GM18520 (cell line): ENCODE measurements at regions not wholly inside any gene's neighbourhood (a gene's known extent, or its start where the extent isn't known, plus 50 kb on each side); places are given as distances from the start of the nearest gene placed in this dataset.

ENCODE experiments used
- ATAC-seq: cut with Tn5 transposase; IDR thresholded peaks from one replicate; pipeline ENCODE4 v1.9.1; 2021; ENCODE audit not compliant: unreplicated experiment

DNA sequence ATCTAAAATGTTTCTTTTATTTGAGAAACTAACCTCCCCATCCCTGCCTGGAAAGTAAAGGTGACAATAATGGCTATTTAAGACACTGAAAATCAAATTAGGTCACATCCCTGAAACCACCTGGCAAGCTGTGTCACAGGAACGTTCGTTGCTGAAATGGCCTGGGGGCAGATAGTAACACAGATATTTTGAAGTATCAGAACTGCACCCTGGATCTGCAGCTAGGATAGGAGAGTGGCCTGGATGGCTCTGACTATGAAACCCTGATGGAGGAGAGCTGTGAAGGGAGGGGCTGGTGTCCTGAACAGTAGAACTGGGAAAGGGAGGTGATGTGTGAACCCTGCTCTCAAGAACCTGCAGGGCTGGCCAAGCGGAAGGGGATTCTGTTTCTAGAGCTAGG is 648.3 kb upstream of the CFAP20DC start:
- no peak for ATAC-seq

DNA sequence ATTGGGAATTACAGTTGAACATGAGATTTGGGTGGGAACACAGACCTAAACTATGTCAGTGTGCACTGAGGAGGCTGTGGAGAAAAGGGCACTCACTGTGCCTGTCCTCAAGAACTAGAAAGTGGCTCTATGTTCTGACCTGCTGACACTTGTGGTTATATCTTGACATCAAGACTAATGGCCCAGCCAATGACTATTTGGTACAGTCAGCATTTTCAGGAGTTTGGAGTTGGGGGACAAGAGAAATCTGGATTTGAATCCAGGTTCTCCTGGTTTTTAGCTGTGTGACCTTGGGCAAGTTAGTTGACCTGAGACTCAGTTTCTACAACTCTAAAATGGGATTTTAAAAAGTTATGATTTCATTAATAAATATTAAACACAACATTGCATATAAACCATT is 647.0 kb upstream of the CFAP20DC start:
- no peak for ATAC-seq

DNA sequence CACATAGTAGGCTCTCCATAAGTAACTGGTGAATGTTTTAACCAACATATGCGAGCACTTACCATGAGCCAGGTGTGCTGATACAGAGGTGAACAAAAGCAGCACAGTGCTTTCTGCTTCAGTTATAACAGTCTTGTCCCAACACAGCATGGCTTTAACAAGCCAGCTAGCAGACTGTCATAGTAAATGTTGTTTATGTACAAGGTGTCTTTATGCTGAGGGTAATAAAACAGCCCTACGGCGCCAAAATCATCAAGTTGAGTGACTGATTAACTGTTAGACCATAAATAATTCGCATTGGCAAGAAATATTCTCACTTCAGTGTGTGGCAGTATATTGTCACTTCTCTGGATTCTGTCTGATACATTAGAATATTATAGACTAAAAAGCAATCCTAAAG is 646.0 kb upstream of the CFAP20DC start:
- ATAC-seq: no peak

DNA sequence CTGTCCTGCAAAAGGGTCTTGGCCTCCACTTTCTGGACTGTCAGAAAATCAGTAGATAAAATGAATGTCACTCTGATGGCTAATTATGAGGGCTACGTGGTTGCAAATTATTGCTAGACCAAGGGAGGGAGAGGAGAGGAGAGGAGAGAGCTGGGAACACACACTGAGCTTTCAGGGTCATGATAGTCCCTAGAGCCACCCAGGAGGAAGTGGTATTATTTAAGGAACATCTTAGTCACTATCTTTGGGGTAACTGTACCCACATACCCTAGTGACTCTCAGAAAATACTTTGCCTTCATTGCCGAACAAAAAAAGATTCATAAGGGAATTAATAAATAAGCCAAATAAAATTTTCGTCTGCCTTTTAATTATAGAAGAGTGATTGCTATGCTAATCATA is 642.3 kb upstream of the CFAP20DC start:
- no peak for ATAC-seq

DNA sequence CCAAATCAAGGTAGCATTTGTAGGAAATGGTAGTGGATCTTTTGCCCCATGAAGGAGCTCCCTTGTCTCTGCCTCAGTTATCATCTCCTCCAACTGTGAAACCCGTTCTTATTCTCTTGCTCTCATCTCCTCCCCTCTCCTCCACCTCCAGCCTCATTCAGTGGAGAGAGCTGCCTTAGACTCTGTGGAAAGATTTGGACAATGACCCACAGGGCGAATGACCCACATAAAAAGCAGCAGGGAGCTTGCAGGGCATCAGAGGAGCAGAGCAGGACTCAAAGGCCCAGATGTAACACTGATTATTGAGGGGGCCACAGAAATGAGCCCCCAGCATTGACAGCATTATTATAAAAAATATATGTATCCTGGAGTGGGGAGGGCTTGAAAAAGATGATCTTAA is 641.1 kb upstream of the CFAP20DC start:
- ATAC-seq: no peak

DNA sequence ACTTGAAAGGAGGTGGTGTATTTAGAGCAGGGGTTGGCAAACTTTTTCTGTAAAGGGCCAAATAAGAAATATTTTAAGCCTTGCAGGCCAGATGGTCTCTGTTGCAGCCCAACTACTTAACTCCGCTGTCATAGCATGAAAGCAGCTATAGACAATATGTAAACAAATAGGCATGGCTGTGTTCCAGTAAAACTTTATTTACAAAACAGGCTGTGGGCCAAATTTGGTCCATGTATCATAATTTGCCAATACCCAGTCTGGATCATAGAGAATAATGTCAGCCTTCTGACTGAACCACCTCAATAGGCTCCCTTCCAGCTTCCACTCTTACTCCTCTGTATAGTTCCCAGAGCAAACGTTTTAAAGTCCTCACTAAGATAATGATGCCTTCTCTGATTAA is 638.8 kb upstream of the CFAP20DC start:
- no peak for ATAC-seq

DNA sequence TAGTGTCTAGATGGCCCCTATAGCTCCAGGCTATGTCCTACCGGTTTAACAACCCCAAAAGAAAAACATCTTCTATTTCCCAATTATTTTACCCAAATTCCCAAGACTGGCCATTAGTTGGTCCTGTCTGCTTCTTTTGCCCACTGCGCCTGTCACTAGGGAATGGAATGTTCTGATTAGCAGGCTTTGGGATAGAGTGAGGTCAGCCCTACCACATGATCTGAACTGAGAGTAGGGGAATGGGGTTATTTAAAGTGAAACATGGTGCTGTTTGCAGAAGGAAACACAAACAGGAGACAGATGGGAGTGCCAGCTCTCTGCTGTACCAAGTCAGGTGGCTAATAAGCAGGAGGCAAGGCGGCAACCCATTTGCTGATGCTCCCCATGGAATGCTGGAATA is 635.6 kb upstream of the CFAP20DC start:
- no peak for ATAC-seq

DNA sequence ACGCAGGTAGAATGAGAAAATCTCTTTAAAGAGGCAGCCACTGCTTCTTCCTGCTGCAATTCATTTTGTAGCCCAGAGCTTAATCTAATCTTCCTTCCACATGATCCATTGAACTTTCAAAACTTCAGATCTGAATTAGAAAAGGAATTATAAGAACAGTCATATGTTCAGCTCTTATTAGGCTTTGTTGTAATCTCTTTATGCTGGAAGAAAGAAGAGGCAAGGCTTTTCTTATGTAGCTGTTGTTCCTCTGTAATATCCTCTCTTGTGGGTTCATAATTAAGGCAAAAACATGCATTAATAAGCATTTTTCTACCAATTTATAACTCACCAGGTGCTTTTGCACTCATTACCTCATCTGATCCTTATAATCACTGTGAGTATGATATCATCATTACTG is 634.9 kb upstream of the CFAP20DC start:
- no peak for ATAC-seq

DNA sequence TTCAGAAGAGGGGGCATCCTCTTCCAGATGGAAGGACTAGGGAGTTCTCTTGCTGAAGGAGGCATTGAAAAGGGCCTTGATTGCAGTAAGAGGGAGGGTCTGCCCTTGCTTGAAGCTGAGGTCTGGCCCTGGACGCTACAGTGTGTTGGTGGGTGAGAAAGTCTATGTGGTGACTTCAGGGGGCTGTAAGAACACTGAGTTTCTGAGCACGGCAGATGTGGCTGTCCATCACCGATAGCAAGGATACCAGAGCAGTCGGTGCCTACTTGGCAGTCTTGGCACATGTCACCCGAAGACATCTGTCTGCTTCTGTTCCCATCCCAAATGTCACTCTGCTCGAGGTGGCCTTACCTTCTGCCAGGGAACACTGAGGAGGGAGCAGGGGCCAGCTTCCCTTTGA is 631.1 kb upstream of the CFAP20DC start:
- no peak for ATAC-seq

DNA sequence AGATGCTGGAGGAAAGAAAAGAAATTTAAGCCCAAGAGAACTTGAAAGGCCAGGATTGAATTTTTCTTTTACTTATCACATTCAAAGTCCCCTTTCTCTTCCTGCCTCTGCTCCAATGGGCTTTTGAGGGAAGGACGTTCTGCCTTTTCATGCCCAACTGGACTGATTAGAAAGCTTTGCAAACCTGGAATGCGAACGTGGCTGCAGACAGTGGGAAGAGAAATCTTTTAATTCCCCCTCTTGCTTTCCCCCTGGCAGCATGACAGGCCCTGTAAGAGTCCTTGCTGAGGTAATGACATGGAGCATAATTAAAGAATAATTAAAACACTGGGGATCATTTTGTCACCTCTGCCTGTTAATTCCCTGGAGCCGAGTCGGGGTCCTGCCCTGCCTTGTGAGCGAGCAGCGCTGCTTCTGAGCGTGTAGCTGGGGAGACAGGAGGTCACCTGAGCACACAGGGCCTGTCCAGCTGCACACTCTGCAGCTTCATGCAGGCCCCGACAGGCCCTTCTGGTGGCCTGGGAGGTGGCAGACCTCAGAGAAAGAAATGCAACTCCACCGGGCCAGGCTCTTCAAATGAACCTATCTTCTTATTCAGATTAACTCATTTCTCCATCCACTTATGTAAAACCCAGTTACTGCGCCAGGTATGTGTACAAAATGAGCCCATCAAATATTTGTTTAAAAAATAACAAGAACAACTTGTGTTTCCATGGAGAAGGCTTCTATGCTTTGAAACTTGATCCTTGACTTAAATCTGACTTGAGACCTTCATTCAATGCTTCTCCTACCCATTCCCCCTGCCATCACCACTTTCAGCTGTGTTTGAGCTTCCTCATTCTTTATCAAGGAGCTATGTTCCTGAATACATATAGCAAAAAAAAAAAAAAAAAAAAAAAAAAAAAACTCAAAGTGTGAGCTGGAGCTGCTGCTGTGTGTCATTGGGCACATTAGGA is 628.2 kb upstream of the CFAP20DC start:
- no peak for ATAC-seq

DNA sequence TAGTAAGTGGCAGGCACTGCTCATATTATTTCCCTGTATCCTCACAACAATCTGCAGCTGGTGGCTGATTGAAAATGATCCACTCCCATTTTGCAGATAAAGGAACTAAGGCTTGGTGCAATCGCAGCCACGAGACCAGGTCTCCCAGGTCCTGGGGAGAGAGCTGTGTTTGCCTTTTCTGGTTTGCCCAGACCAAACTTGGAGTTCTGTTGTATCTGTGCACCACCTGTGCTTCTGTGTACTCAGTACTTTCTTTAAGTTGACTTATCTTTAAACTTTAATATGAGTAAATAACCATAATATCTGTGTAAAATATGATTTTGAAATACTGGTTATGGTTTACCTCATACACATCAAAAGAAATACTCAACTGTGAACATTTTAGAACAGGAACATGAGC is 625.7 kb upstream of the CFAP20DC start:
- no peak for ATAC-seq

DNA sequence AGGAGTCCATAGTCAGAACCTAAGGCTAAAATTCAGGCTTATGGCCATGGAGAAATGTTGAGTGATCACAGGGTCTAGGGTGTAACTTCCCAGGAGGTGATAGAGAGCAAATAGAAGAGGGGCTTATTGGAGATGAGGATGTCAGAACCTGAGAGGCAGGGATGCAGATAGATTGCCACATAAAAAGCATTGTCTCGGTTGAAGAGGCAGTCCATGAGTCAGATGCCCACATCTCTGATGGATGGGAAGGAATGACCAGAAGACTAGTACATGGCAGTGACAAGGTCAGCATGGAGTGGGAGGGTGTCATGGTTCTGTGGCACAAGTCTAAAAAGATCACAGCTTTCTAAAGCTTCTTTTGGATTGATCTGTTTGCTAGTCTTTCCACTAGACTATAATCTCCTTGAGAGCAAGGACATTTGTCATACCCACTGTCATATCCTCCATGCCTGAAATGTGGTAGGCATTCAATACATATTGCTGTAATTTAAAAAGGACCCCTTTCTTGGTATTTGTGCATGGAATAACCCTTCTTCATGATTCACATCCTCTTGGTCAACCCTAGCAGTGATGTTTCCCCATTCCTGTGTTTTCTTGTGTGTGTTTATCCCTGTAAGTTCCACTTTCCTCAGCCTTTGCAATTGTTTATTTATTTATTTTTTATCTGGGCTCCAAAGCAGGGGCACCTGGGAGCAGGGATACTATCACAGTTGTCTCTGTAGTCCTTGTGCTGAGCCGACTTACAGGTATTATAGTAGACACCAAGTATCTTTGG is 613.4 kb upstream of the CFAP20DC start:
- ATAC-seq: no peak

DNA sequence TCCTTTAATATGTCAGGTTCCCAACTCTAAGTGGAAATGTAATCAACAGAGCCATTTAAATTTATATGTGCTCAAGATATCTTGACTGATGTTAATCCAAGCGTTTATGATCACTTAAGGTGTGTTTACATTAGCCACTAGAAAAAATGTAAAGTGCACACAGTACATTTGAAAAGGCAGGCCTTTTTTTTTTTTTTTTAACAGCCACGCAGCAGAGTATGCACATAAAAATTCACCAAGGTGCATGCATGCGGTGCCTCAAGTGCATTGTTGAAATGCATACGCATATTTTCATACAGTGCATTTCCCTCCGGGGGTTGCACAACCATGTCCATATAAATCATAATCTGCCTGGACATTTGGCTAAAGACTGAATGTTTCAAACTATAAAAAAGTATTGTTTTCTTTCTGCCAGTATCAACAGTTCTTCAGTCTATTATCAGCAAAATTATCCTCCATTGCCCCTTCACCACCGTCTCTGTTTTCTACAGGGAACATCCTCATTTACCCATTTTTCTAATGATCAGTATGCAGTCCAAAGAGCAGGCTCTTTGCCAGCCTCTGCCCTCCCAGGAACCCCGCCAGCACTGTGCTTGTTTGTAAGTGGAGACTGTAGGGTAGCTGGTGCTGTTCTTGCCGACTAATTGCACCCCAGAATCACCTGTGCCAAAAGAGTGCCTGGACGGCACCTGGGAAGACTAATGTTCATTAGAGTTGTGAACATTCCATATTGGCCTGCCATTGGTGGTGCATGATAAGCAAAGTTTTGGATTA is 611.2 kb upstream of the CFAP20DC start:
- ATAC-seq: no peak

DNA sequence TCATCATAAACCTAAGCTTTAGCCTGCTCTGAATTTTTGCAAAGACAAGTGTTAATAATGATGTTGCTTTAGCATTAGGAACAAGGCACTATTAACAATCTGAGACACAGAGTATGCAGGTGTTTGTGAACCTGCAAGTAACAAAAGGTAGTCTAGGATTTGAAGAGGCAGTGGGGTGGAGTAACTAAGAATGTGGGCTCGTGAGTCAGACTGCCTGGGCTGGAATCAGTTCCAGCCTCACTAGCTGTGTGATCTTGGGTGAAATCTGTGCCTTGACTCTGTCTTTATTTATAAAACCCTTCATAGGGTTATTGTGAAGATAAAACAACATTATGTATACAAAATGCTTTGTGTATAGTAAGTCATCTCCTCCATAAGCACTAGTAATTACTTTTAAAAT is 610.6 kb upstream of the CFAP20DC start:
- ATAC-seq: no peak

DNA sequence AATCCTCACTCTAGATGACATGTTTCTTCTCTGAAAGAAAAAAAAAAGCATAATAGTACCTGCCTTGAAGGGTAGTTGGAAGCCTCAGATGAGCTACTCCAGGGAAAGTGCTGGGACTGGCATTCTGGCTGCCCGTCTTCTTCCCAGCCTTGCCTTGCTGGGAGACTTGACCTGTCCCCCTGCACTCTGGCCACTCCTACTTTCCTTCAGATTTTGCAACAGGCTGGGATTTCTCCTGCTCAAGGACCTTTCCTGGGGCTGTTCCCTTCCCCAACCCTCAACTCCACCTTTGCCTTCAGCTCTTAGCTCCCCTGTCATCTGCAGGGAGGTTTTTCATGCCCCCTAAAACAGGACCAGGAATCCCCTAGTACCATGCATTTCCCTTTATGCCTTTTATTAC is 609.9 kb upstream of the CFAP20DC start:
- ATAC-seq: no peak

DNA sequence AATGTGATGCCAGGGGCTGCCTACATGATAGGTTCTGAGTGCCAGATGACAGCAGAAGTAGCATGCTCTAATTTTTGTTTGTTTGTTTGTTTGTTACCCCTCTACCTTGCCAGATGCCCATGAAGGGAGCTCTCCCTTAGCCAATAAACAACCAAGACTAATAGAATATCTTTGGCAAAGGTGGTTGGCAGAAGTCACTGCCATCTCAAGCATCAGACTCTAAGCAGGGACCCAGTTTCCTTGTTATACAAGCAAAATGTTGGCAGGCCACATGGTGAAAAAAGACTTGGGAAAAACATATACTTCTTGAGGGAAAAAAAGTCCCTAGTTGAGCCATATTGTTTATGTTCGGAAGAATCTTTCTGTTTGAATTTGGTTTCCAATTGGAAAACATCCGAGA is 609.0 kb upstream of the CFAP20DC start:
- ATAC-seq: no peak

DNA sequence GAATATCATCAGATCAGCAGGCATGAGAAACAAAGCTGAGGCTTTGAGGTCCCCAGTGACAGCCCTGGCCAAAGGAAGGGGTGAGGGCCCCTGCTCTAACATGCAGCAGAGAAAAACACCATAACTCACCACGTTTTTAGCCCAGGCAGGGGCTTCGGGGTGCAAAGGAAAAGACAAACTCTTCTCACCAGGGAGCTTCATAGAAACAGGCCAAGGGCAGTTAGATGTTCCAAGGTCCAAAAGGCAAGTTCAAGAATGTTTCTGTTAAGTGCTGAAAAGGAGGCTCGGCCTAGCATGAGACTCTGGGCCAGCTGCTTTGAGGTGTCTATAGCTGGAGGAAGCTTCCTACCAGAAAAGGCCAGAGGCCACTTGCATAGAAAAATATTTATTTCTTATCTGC is 608.4 kb upstream of the CFAP20DC start:
- no peak for ATAC-seq

DNA sequence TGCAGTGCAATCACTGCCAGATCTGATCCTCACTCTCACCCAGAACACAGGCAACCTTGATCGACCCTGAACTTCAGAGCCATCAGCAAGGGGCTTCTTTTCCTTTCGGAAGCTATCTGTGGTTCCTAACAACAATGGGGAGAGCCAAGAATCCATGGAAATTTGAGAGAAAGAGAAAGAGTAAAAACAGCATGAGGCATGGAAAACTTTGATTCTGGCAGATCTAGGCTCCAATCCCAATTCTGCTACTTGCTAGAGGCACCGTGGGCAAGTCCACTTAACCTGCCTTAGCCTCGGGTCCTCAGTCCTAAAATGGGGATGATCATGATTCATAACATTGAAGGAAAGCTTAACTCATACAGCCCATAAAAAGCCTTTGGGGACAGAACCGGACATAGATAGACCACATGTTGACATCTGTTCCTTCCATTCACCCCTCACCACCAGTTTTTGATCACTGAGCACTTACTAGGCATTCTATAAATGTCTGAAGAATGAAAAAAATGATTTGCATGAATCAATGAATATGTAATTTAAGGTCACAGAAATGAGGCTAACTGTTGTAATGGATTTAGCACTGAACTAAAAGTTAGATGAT is 605.7 kb upstream of the CFAP20DC start:
- no peak for ATAC-seq

DNA sequence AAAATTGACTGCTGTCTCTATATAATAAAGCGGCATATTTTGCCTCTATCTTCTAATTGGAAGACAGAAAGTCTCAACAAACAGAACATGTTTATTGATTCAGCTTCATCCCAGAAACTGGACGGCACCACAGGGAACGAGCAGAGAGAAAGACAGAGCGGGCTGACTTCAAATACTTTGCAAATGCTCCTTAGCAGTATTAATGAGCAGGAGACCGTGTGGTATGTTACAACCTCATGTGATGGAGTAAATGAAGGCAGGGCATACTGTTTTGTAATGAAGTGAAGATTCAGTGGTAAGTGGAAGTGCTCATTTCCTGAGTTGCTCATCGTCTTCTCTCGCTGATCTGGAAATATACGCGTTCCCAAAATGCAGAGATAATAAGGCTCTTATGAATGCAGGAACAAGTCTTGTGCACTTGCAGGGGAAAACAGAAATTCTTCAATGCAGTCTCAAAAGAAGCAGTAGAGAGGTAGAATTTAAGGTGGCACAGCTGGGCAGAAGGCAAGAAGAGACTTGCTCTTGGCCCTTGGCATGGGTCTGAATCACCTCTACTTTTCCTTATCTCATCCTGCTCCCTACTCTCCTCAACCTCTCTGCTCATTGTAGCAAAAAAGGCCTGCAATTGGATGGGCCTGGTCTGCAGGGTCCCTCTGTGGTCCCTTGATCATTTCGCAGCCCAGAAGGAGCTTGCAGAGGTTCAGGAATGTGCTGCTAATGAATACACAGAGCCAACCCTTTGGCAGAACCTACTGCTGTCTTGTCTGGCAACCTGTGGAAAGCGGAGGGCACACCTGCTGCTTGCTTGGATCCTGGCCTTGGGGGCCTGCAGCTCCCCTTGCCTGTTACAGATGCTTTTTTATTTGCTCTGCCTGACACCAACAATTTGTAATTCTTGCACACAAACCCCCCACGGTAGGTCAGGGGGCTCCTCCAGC is 604.9 kb upstream of the CFAP20DC start:
- no peak for ATAC-seq

DNA sequence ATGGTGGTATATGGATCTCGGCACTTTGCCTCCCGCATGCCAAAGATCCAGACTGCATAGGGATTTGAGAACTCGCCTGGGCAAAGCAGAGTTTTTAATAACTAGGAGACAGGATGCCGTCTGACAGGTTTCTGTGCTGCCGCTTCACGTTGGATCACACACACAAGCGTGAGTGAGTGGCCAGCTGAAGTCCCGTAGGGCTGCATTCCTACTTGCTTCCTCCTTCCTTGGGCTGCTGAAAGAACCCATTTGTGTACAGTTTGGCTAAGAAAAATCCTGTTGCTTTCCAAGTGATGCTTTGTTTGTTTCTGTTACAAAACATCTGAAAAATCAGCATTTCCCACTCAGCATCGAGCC is 604.3 kb upstream of the CFAP20DC start:
- no peak for ATAC-seq
